Mesendoderm (in vitro differentiated cells): ENCODE measurements at regions not wholly inside any gene's neighbourhood (a gene's known extent, or its start where the extent isn't known, plus 50 kb on each side); places are given as distances from the start of the nearest gene placed in this dataset.

Source experiments
- DNase-seq: peaks from one replicate; pipeline ENCODE4 v3.0.0; 2013
- H2AK5ac ChIP-seq: 2 replicates; pipeline ENCODE4 v1.6.1; 2013; ENCODE audit warnings: low read length, inconsistent platforms
- H2BK120ac ChIP-seq: 2 replicates; pipeline ENCODE4 v1.6.1; 2013; ENCODE audit warnings: low read depth, mild to moderate bottlenecking, low read length, moderate library complexity, mixed read lengths
- H2BK15ac ChIP-seq: replicated peaks from 2 replicates; pipeline ENCODE4 v1.6.1; 2013; ENCODE audit warnings: low read depth, mild to moderate bottlenecking, moderate library complexity
- H2BK5ac ChIP-seq: 2 replicates; pipeline ENCODE4 v1.6.1; 2013; ENCODE audit warnings: low read length, inconsistent platforms
- H3K18ac ChIP-seq: 2 replicates; pipeline ENCODE4 v1.6.1; 2013; ENCODE audit warnings: mild to moderate bottlenecking, low read length, mixed read lengths
- H3K23ac ChIP-seq: one replicate; pipeline ENCODE4 v1.6.1; 2013; ENCODE audit warnings: low read length
- H3K27ac ChIP-seq: 2 replicates; pipeline ENCODE4 v1.5.1; 2013; ENCODE audit warnings: low read depth, mild to moderate bottlenecking, inconsistent platforms, low read length, moderate library complexity
- H3K27me3 ChIP-seq: 2 replicates; pipeline ENCODE4 v1.6.1; 2013; ENCODE audit warnings: low read length, control low read depth, mild to moderate bottlenecking, inconsistent platforms; ENCODE audit not compliant: insufficient read depth, poor library complexity
- H3K36me3 ChIP-seq: 2 replicates; pipeline ENCODE4 v1.6.1; 2013; ENCODE audit warnings: low read length, inconsistent platforms; ENCODE audit not compliant: control insufficient read depth, insufficient read depth
- H3K4ac ChIP-seq: one replicate; pipeline ENCODE4 v1.6.1; 2013; ENCODE audit warnings: low read depth, mild to moderate bottlenecking, low read length, moderate library complexity
- H3K4me1 ChIP-seq: 2 replicates; pipeline ENCODE4 v1.6.1; 2013; ENCODE audit warnings: low read depth, low read length, inconsistent platforms; ENCODE audit not compliant: control insufficient read depth
- H3K4me2 ChIP-seq: 2 replicates; pipeline ENCODE4 v1.6.1; 2013; ENCODE audit warnings: low read length
- H3K4me3 ChIP-seq: 2 replicates; pipeline ENCODE4 v1.5.1; 2013; ENCODE audit warnings: mild to moderate bottlenecking, low read length
- H3K56ac ChIP-seq: one replicate; pipeline ENCODE4 v1.6.1; 2013; ENCODE audit warnings: low read length
- H3K79me1 ChIP-seq: 2 replicates; pipeline ENCODE4 v1.6.1; 2013; ENCODE audit warnings: low read length, inconsistent platforms
- H3K79me2 ChIP-seq: 2 replicates; pipeline ENCODE4 v1.6.1; 2013; ENCODE audit warnings: mild to moderate bottlenecking, low read length; ENCODE audit not compliant: control insufficient read depth, insufficient read depth
- H3K9ac ChIP-seq: 2 replicates; pipeline ENCODE4 v1.6.1; 2013; ENCODE audit warnings: low read length, inconsistent platforms
- H4K5ac ChIP-seq: one replicate; pipeline ENCODE4 v1.6.1; 2013; ENCODE audit warnings: low read length
- H4K8ac ChIP-seq: one replicate; pipeline ENCODE4 v1.6.1; 2013; ENCODE audit warnings: low read depth, mild to moderate bottlenecking, control low read depth, low read length, moderate library complexity
- WGBS: extraction: QIAGEN DNeasy Blood & Tissue Kit; methylation state at CpG from one replicate; pipeline ENCODE4 v1.1.7; 2013; ENCODE audit warnings: low lambda C conversion rate, missing lambda C conversion rate; ENCODE audit not compliant: insufficient coverage; ENCODE audit errors: extremely low coverage; 5-methylcytosine and 5-hydroxymethylcytosine counted together

- no peak overlapping the region for H2AK5ac ChIP-seq
- H3K36me3 ChIP-seq = no peaks in the 10 kb centered on the region
- no peak overlapping the region for H2BK120ac ChIP-seq
- peaks cover 9% of the 10 kb centered on the region for H3K27me3 ChIP-seq
- no peak overlapping the region for H4K8ac ChIP-seq
- no peak overlapping the region for H2BK15ac ChIP-seq
- no peak overlapping the region for H3K23ac ChIP-seq
- H3K79me1 ChIP-seq = no peaks in the 10 kb centered on the region
- no peak overlapping the region for H2BK5ac ChIP-seq
- no peak overlapping the region for H3K9ac ChIP-seq
- H3K56ac ChIP-seq = no peak overlapping the region
- no peak overlapping the region for H4K5ac ChIP-seq
- H3K27ac ChIP-seq = no peak overlapping the region
- no CpG with 5 or more reads among the region's 36 CpGs for WGBS
- no peak overlapping the region for H3K4me2 ChIP-seq
- no peak overlapping the region for H3K4me3 ChIP-seq
- H3K4ac ChIP-seq = no peak overlapping the region
- no peaks in the 10 kb centered on the region for H3K4me1 ChIP-seq
- H3K79me2 ChIP-seq = no peaks in the 10 kb centered on the region
- no peak overlapping the region for H3K18ac ChIP-seq
- no peak for DNase-seq
Measured at GRCh38 chr12:132393991-132394949, 64.9 kb upstream of the GALNT9 start.

GRCh38 chr12:132393245-132393795, 63.9 kb upstream of the GALNT9 start:
- Histone ChIP-seq H3K23ac (no peak overlapping the region), H2BK120ac (no peak overlapping the region), H4K8ac (no peak overlapping the region), H2BK15ac (no peak overlapping the region), H3K4ac (no peak overlapping the region), H3K4me1 (no peaks in the 10 kb centered on the region), H3K79me2 (no peaks in the 10 kb centered on the region), H3K79me1 (no peaks in the 10 kb centered on the region), H2AK5ac (no peak overlapping the region), H3K27ac (no peak overlapping the region), H3K9ac (no peak overlapping the region), H3K4me2 (no peak overlapping the region), H3K27me3 (peaks cover 18% of the 10 kb centered on the region), H4K5ac (no peak overlapping the region), H2BK5ac (no peak overlapping the region), H3K56ac (no peak overlapping the region), H3K4me3 (no peak overlapping the region), H3K36me3 (no peaks in the 10 kb centered on the region), H3K18ac (no peak overlapping the region)
- no CpG with 5 or more reads among the region's 19 CpGs for WGBS
- DNase-seq = no peak

GRCh38 chr12:132392389-132393244, 63.2 kb upstream of the GALNT9 start:
- Histone ChIP-seq H3K56ac (no peak overlapping the region), H3K27me3 (peaks cover 22% of the 10 kb centered on the region), H2BK120ac (no peak overlapping the region), H3K36me3 (no peaks in the 10 kb centered on the region), H3K18ac (no peak overlapping the region), H3K4me1 (no peaks in the 10 kb centered on the region), H3K23ac (no peak overlapping the region), H3K27ac (no peak overlapping the region), H3K79me2 (no peaks in the 10 kb centered on the region), H3K4me2 (no peak overlapping the region), H2AK5ac (no peak overlapping the region), H4K5ac (no peak overlapping the region), H3K4ac (no peak overlapping the region), H4K8ac (no peak overlapping the region), H2BK15ac (no peak overlapping the region), H3K9ac (no peak overlapping the region), H3K79me1 (no peaks in the 10 kb centered on the region), H3K4me3 (no peak overlapping the region), H2BK5ac (no peak overlapping the region)
- no peak for DNase-seq
- no CpG with 5 or more reads among the region's 43 CpGs for WGBS

DNA sequence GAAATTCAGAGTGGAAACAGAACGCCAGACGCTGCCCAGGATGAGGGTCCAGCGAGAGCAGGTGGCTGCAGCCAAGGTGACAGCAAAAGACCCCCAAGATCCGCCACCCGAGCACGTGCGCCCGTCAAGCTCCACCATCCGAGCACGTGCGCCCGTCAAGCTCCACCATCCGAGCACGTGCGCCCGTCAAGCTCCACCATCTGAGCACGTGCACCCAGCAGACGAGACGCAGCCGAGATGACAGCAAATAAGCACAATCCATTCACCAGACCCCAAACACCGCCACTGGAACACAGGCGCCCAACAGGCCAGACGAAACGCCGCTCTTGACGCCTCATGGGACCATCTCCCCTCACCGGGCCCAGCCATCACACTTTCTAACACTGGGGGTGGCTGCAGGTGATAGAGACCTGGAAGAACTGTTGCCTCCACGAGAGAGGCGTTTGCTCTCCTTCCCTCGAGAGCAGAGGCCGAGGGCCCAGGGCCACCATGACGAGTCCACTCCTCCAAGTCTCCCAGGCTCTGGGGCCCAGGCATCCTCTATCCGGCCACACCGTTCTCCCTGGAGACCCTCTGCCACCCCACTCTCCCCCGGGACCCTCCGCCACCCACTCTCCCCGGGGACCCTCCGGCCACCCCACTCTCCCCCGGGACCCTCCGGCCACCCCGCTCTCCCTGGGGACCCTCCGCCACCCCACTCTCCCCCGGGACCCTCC, 62.1 kb upstream of the GALNT9 start:
- no peak overlapping the region for H3K23ac ChIP-seq
- H3K4me2 ChIP-seq = no peak overlapping the region
- no peak overlapping the region for H3K4me3 ChIP-seq
- peaks cover 25% of the 10 kb centered on the region for H3K27me3 ChIP-seq
- H3K56ac ChIP-seq = no peak overlapping the region
- no peaks in the 10 kb centered on the region for H3K4me1 ChIP-seq
- H3K18ac ChIP-seq = no peak overlapping the region
- H2AK5ac ChIP-seq = no peak overlapping the region
- no peak overlapping the region for H2BK5ac ChIP-seq
- no peak overlapping the region for H2BK15ac ChIP-seq
- H3K4ac ChIP-seq = no peak overlapping the region
- no peaks in the 10 kb centered on the region for H3K79me1 ChIP-seq
- no peaks in the 10 kb centered on the region for H3K79me2 ChIP-seq
- H2BK120ac ChIP-seq = no peak overlapping the region
- H4K5ac ChIP-seq = no peak overlapping the region
- H3K9ac ChIP-seq = no peak overlapping the region
- H3K36me3 ChIP-seq = no peaks in the 10 kb centered on the region
- H4K8ac ChIP-seq = no peak overlapping the region
- no peak for DNase-seq
- WGBS = no CpG with 5 or more reads among the region's 43 CpGs
- no peak overlapping the region for H3K27ac ChIP-seq

GRCh38 chr12:132390287-132391076, 61.1 kb upstream of the GALNT9 start:
- Histone ChIP-seq H2BK5ac (no peak overlapping the region), H3K79me1 (no peaks in the 10 kb centered on the region), H3K27me3 (peaks cover 33% of the 10 kb centered on the region), H3K4ac (no peak overlapping the region), H3K4me3 (no peak overlapping the region), H2BK120ac (no peak overlapping the region), H2AK5ac (no peak overlapping the region), H3K4me2 (no peak overlapping the region), H2BK15ac (no peak overlapping the region), H3K36me3 (no peaks in the 10 kb centered on the region), H3K27ac (no peak overlapping the region), H3K4me1 (no peaks in the 10 kb centered on the region), H3K79me2 (no peaks in the 10 kb centered on the region), H3K23ac (no peak overlapping the region), H3K56ac (no peak overlapping the region), H3K18ac (no peak overlapping the region), H4K8ac (no peak overlapping the region), H4K5ac (no peak overlapping the region), H3K9ac (no peak overlapping the region)
- no CpG with 5 or more reads among the region's 23 CpGs for WGBS
- no peak for DNase-seq
